Transverse colon (tissue), 3 donors: ENCODE measurements at regions not wholly inside any gene's neighbourhood (a gene's known extent, or its start where the extent isn't known, plus 50 kb on each side); places are given as distances from the start of the nearest gene placed in this dataset.

Source experiments
- CTCF ChIP-seq, 5 experiments: fragments of 200-600 bp in 3 of 5; fragments of 450-650 bp in 2 of 5; sonication (generic) in 3 of 5; IDR thresholded peaks; 1 replicate in 2 of 5; 2 replicates in 3 of 5; pipeline ENCODE4 v1.5.1; 2016 to 2017; ENCODE audit warnings: antibody characterized with exemption in 5 of 5, inconsistent platforms in 3 of 5, mild to moderate bottlenecking in 2 of 5, moderate library complexity in 1 of 5
- EP300 ChIP-seq: sonication (generic); formaldehyde crosslinking; IDR thresholded peaks from one replicate; pipeline ENCODE4 v1.6.1; 2017; ENCODE audit warnings: antibody characterized with exemption, low read depth

DNA sequence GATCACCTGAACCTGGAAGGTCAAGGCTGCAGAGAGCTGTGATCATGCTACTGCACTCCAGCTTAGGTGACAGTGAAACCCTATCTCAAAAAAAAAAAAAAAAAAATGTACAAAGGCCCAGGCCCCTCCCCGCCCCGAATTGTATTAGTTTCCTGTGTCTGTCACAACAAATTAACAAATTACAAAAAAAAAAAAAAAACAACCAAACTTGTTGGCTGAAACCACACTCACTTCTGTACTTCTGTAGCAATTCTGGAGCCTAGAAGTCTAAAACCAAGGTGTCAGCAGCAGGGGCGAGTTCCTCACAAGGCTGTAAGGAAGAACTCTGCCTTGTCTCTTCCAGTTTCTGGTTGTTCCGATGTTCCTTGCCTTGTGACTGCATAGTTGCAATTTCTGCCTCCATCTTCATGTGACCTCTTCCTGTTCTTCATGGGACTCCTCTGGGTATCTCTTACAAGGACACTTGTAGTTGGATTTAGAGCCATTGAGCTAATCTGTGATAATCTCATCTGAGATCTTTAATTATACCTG, 100.8 kb upstream of the ZSWIM2 start:
- TF ChIP-seq CTCF (IDR thresholded peaks at IDR 0.05) (no peak), EP300 (no peak)
